Tibial artery (tissue), 4 donors: ENCODE measurements at regions not wholly inside any gene's neighbourhood (a gene's known extent, or its start where the extent isn't known, plus 50 kb on each side); places are given as distances from the start of the nearest gene placed in this dataset.

Experiments used
- DNase-seq, 2 donors: peaks; one replicate each; pipeline ENCODE4 v3.0.0-alpha.2; 2019
- H3K27ac ChIP-seq, 2 donors: fragments of 200-600 bp; sonication (generic) in 1 of 2; 1 replicate in 1 of 2; 2 replicates in 1 of 2; pipeline ENCODE4 v1.5.1; 2018 to 2019; ENCODE audit warnings: mild to moderate bottlenecking in 1 of 2
- H3K27me3 ChIP-seq, 2 donors: fragments of 200-600 bp; sonication (generic) in 1 of 2; one replicate each; pipeline versions ENCODE4 v1.5.1 to v1.6.0; 2016 to 2019
- H3K36me3 ChIP-seq, 3 donors: fragments of 200-600 bp; sonication (generic) in 2 of 3; one replicate each; pipeline ENCODE4 v1.5.1; 2016 to 2019; ENCODE audit warnings: mild to moderate bottlenecking in 2 of 3
- H3K4me1 ChIP-seq, 4 donors: fragments of 200-600 bp; sonication (generic) in 2 of 4; 1 replicate in 3 of 4; 2 replicates in 1 of 4; pipeline ENCODE4 v1.5.1; 2016 to 2019
- H3K4me3 ChIP-seq, 2 donors: fragments of 200-600 bp; sonication (generic) in 1 of 2; 1 replicate in 1 of 2; 2 replicates in 1 of 2; pipeline ENCODE4 v1.5.1; 2018 to 2019; ENCODE audit warnings: mild to moderate bottlenecking in 2 of 2
- H3K9me3 ChIP-seq, 3 donors: fragments of 200-600 bp; sonication (generic) in 1 of 3; one replicate each; pipeline ENCODE4 v1.5.1; 2016 to 2019
- intact Hi-C: fragments of 100-400 bp; cut with DNase I; formaldehyde crosslinking; loops from one replicate; pipeline ENCODE4 v1.15.0; 2023; ENCODE audit warnings: low total_unique reads
- TF ChIP-seq, protein P1 (sequence below), 2 experiments: fragments of 200-600 bp in 1 of 2; fragments of 450-650 bp in 1 of 2; IDR thresholded peaks; one replicate each; pipeline ENCODE4 v1.5.1; 2017 to 2019; ENCODE audit warnings: antibody characterized with exemption in 2 of 2, mild to moderate bottlenecking in 1 of 2, moderate library complexity in 1 of 2

GRCh38 chr1:19562847-19563246 is 77.5 kb upstream of the CAPZB start:
- Histone ChIP-seq H3K9me3 (no peaks in the 10 kb centered on the region), H3K4me3 (no peak overlapping the region), H3K36me3 (no peaks in the 10 kb centered on the region), H3K4me1 (peaks cover 0 to 26% (median 16%) of the 10 kb centered on the region in 4 donors), H3K27me3 (no peaks in the 10 kb centered on the region), H3K27ac (peak overlapping the region; percentile 80 to 84)
- intact Hi-C loops = no loop called here
- DNase-seq = no peak
- TF ChIP-seq, protein P1, sequence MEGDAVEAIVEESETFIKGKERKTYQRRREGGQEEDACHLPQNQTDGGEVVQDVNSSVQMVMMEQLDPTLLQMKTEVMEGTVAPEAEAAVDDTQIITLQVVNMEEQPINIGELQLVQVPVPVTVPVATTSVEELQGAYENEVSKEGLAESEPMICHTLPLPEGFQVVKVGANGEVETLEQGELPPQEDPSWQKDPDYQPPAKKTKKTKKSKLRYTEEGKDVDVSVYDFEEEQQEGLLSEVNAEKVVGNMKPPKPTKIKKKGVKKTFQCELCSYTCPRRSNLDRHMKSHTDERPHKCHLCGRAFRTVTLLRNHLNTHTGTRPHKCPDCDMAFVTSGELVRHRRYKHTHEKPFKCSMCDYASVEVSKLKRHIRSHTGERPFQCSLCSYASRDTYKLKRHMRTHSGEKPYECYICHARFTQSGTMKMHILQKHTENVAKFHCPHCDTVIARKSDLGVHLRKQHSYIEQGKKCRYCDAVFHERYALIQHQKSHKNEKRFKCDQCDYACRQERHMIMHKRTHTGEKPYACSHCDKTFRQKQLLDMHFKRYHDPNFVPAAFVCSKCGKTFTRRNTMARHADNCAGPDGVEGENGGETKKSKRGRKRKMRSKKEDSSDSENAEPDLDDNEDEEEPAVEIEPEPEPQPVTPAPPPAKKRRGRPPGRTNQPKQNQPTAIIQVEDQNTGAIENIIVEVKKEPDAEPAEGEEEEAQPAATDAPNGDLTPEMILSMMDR (IDR thresholded peaks at IDR 0.05) = no peak

- no peaks in the 10 kb centered on the region for H3K27me3 ChIP-seq
- intact Hi-C loops = no loop called here
- no peaks in the 10 kb centered on the region for H3K9me3 ChIP-seq
- DNase-seq = no peak
- H3K36me3 ChIP-seq = no peaks in the 10 kb centered on the region
- no peak overlapping the region for H3K4me3 ChIP-seq
- TF ChIP-seq, protein P1 (IDR thresholded peaks at IDR 0.05) = no peak
- peaks cover 0 to 26% (median 16%) of the 10 kb centered on the region in 4 donors for H3K4me1 ChIP-seq
- H3K27ac ChIP-seq = no peak overlapping the region
These were observed 75.1 kb upstream of the CAPZB start for GRCh38 chr1:19560480-19560879.

DNA sequence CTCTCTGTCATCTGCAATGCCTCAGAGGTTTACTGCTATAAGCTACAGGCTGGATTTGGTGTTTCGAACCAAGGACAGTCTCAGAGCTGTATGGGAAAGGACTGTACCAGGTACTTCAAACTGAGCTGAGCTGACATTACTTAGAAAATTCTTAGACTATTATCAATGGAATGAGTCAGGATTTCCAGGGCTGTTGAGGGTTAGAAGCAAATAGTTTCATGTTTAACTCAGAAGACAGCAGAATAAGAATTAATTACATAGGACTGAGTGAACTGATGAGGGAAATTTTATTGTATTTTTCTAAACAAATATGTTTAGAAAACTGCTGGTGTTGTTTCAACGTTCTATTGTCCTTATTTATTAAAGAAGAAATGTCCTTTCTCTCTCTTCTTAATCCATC is 74.3 kb upstream of the CAPZB start:
- Histone ChIP-seq H3K36me3 (no peaks in the 10 kb centered on the region), H3K4me1 (peaks cover 0 to 20% (median 12%) of the 10 kb centered on the region in 4 donors), H3K4me3 (no peak overlapping the region), H3K9me3 (no peaks in the 10 kb centered on the region), H3K27me3 (no peaks in the 10 kb centered on the region), H3K27ac (no peak overlapping the region)
- no peak for DNase-seq
- intact Hi-C loops = no loop called here
- TF ChIP-seq, protein P1 (IDR thresholded peaks at IDR 0.05) = no peak

DNA sequence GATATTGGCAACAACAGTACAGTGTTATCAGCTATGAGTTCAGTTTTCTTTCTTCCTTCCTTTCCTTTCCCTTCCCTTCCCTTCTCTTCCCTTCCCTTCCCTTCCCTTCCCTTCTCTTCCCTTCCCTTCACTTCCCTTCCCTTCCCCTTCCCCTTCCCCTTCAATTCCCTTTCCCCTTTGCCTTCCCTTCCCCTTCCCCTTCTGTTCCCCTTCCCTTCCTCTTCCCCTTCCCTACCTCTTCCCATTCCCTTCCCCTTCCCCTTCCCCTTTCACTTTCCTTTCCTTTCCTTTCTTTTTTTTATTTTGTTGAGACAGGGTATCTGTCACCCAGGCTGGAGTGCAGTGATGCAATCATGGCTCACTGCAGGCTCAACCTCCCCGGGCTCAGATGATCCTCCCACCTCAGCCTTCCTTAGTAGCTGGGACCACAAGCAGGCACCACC is 72.3 kb upstream of the CAPZB start:
- intact Hi-C loops = no loop called here
- H3K4me1 ChIP-seq = peaks cover 0 to 3% (median under 1%) of the 10 kb centered on the region in 4 donors

GRCh38 chr1:19554090-19554489 is 68.8 kb upstream of the CAPZB start:
- Histone ChIP-seq H3K4me1 (peaks cover 0 to 5% (median 0%) of the 10 kb centered on the region in 4 donors), H3K4me3 (no peak overlapping the region), H3K9me3 (no peaks in the 10 kb centered on the region), H3K27me3 (no peaks in the 10 kb centered on the region), H3K36me3 (no peaks in the 10 kb centered on the region), H3K27ac (no peak overlapping the region)
- intact Hi-C loops = no loop called here
- DNase-seq = no peak
- TF ChIP-seq, protein P1 (IDR thresholded peaks at IDR 0.05) = no peak

More for the DNA sequence above, 72.3 kb upstream of the CAPZB start:
- TF ChIP-seq, protein P1 (IDR thresholded peaks at IDR 0.05) = no peak
- no peaks in the 10 kb centered on the region for H3K36me3 ChIP-seq
- H3K4me3 ChIP-seq = no peak overlapping the region
- H3K27ac ChIP-seq = no peak overlapping the region
- no peak for DNase-seq
- no peaks in the 10 kb centered on the region for H3K9me3 ChIP-seq
- H3K27me3 ChIP-seq = no peaks in the 10 kb centered on the region
